ENCODE measurements at regions not wholly inside any gene's neighbourhood (a gene's known extent, or its start where the extent isn't known, plus 50 kb on each side); places are given as distances from the start of the nearest gene placed in this dataset.

- DNase-seq = no peak
Observed at GRCh38 chr2:150548527-150548926, 61.1 kb upstream of the RND3 start.

DNA sequence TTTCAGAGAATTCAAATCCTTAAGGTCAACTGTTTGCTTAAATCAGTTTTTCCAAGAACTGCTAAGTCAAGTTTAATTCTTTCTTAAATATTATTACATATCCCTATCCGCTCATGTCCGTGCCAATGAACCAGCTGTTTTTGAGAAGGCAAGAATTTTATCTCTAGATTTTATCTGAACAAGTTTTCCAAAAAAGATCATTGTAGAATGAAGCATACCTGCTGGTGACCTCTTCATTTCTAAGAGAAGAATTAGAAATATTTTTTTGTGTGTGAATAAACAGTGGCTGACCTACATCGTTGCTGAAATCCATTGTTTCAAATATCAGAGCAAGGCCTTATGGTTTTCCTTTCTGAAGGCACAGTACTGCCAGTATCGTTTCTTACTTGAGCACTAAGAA lies 58.4 kb upstream of the RND3 start:
- DNase-seq = no peak

- DNase-seq = no peak
Observed at GRCh38 chr2:150544731-150545130, 57.3 kb upstream of the RND3 start.

GRCh38 chr2:150542692-150543091 lies 55.2 kb upstream of the RND3 start:
- no peak for DNase-seq

GRCh38 chr2:150542172-150542571 lies 54.7 kb upstream of the RND3 start:
- DNase-seq = no peak

- peak; percentile 53 to 81 (median 57) for DNase-seq
Observed at GRCh38 chr2:150538651-150539201, 51.3 kb upstream of the RND3 start.
